Thoracic aorta (tissue), 2 donors: ENCODE measurements at regions not wholly inside any gene's neighbourhood (a gene's known extent, or its start where the extent isn't known, plus 50 kb on each side); places are given as distances from the start of the nearest gene placed in this dataset.

Experiments used
- ATAC-seq: fragments of 150-250 bp; one replicate; pipeline ENCODE4 v1.8.0; 2017; ENCODE audit warnings: low read depth; ENCODE audit not compliant: insufficient number of reproducible peaks, low FRiP score
- DNase-seq: peaks from one replicate; pipeline ENCODE4 v3.0.0-alpha.2; 2020; ENCODE audit warnings: low spot score
- H3K27ac ChIP-seq, 2 donors: fragments of 200-600 bp; sonication (generic); 1 replicate in 1 of 2; 2 replicates in 1 of 2; pipeline ENCODE4 v1.5.1; 2016; ENCODE audit warnings: mild to moderate bottlenecking in 2 of 2, moderate library complexity in 2 of 2
- H3K27me3 ChIP-seq: fragments of 200-600 bp; sonication (generic); replicated peaks from 2 replicates; pipeline ENCODE4 v1.6.0; 2016; ENCODE audit warnings: mild to moderate bottlenecking; ENCODE audit not compliant: insufficient read depth
- H3K36me3 ChIP-seq: fragments of 200-600 bp; sonication (generic); one replicate; pipeline ENCODE4 v1.5.1; 2016
- H3K4me1 ChIP-seq, 2 donors: fragments of 200-600 bp; sonication (generic); 1 replicate in 1 of 2; 2 replicates in 1 of 2; pipeline versions ENCODE4 v1.5.1 to v1.6.0; 2016; ENCODE audit warnings: low read depth in 2 of 2, mild to moderate bottlenecking in 1 of 2; ENCODE audit not compliant: control insufficient read depth in 1 of 2
- H3K4me3 ChIP-seq: fragments of 200-600 bp; sonication (generic); 2 replicates; pipeline ENCODE4 v1.5.1; 2016; ENCODE audit warnings: mild to moderate bottlenecking
- H3K9me3 ChIP-seq: fragments of 200-600 bp; sonication (generic); 2 replicates; pipeline ENCODE4 v1.5.1; 2016
- TF ChIP-seq, protein P1 (sequence below): fragments of 200-600 bp; sonication (generic); IDR thresholded peaks from one replicate; pipeline ENCODE4 v1.5.1; 2019; ENCODE audit warnings: antibody characterized with exemption

DNA sequence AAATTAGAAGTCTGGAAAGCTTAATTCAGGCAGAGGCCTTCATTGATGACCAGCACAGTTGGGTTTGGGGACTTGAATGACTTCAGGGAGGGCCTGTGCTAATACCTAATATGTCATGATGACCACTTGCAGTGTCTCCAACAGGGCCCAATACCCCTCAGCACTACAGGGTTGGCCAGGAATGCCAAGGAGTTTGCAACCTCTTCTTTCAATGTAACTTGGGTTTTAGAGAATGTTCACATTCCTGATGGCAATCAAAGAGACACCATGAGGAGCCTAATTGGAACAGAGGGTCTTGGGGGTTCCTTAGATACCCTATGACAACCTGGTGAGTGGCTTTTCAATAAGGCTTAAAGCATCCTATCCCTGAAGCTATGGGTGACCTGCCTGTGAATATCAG, 52.4 kb upstream of the ST8SIA3 start:
- Histone ChIP-seq H3K36me3 (no peaks in the 10 kb centered on the region), H3K4me3 (no peak overlapping the region), H3K27me3 (no peaks in the 10 kb centered on the region), H3K27ac (no peak overlapping the region), H3K9me3 (no peaks in the 10 kb centered on the region), H3K4me1 (no peaks in the 10 kb centered on the region)
- ATAC-seq: no peak
- no peak for DNase-seq
- TF ChIP-seq, protein P1, sequence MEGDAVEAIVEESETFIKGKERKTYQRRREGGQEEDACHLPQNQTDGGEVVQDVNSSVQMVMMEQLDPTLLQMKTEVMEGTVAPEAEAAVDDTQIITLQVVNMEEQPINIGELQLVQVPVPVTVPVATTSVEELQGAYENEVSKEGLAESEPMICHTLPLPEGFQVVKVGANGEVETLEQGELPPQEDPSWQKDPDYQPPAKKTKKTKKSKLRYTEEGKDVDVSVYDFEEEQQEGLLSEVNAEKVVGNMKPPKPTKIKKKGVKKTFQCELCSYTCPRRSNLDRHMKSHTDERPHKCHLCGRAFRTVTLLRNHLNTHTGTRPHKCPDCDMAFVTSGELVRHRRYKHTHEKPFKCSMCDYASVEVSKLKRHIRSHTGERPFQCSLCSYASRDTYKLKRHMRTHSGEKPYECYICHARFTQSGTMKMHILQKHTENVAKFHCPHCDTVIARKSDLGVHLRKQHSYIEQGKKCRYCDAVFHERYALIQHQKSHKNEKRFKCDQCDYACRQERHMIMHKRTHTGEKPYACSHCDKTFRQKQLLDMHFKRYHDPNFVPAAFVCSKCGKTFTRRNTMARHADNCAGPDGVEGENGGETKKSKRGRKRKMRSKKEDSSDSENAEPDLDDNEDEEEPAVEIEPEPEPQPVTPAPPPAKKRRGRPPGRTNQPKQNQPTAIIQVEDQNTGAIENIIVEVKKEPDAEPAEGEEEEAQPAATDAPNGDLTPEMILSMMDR: no peak

DNA sequence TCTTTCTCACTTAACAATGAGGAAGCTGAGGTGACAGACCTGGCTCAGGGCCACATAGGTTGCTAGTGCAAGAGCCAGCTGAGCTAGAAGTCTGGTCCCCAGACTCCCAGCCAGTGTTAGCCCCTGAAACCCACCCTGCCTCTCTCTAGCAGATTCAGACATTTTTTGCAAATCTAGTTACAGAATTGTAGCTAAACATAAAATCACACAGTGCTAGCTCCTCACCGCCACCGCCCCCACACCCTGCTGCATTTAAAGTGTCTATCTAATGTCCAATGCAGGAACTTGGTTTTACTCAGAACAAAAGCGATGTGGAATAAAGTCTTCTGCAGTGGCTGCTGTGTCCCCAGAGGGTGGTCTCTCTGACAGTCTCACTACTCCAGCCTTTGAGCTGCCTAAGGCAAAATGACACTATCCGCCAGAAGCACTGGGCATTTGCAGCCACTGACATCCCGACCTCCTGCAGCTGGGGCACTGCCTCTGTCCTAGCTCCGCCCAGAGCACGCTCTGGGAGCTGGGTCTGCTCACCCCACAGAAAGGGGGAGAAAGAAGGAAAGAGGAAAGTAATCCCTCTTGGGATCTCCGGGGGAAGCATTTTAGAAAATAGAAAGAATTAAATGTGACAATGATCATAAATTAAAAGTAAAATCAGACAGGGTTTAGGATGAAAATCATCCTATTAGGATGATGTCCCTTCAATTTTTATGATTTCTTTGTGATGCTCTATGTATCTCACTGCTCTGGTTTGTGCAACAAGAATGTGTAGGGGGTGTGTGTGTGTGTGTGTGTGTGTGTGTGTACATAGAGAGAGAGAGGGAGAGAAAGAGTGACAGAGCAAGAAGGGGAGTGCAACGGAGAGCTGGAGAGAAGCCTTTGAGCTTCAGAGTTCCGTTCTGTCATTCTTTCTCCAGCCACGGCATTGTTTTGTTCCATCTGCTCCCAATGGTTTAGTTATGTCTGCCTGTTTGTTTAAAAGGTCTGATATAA, 50.5 kb upstream of the ST8SIA3 start:
- ATAC-seq: no peak
- Histone ChIP-seq H3K9me3 (no peaks in the 10 kb centered on the region), H3K4me1 (no peaks in the 10 kb centered on the region), H3K27ac (no peak overlapping the region), H3K4me3 (no peak overlapping the region), H3K27me3 (no peaks in the 10 kb centered on the region), H3K36me3 (no peaks in the 10 kb centered on the region)
- TF ChIP-seq, protein P1: no peak
- no peak for DNase-seq
